Tibial nerve (tissue), 4 donors: ENCODE measurements at regions not wholly inside any gene's neighbourhood (a gene's known extent, or its start where the extent isn't known, plus 50 kb on each side); places are given as distances from the start of the nearest gene placed in this dataset.

Source experiments
- EP300 ChIP-seq, 2 donors: sonication (generic); formaldehyde crosslinking; IDR thresholded peaks; one replicate each; pipeline ENCODE4 v1.6.1; 2017; ENCODE audit warnings: antibody characterized with exemption in 2 of 2, mild to moderate bottlenecking in 1 of 2
- TF ChIP-seq, protein P1 (sequence below), 5 experiments: fragments of 200-600 bp in 3 of 5; fragments of 450-650 bp in 2 of 5; sonication (generic) in 3 of 5; IDR thresholded peaks; one replicate each; pipeline ENCODE4 v1.5.1; 2016 to 2019; ENCODE audit warnings: antibody characterized with exemption in 5 of 5, mild to moderate bottlenecking in 3 of 5, moderate library complexity in 2 of 5

DNA sequence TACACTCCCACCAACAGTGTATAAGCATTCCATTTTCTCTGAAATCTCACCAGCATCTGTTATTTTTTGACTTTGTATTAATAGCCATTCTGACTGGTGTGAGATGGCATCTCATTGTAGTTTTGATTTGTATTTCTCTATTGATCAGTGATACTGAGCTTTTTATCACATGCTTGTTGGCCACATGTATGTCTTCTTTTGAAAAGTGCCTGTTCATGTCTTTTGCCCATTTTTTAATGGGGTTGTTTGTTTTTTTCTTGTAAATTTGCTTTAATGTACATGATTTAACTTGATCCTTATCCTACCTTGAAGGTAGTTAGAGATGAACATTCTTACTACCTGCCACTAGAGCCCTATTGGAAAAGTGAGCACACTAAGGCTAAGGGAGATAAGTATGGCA, 151.2 kb upstream of the KIF2A start:
- TF ChIP-seq, protein P1, sequence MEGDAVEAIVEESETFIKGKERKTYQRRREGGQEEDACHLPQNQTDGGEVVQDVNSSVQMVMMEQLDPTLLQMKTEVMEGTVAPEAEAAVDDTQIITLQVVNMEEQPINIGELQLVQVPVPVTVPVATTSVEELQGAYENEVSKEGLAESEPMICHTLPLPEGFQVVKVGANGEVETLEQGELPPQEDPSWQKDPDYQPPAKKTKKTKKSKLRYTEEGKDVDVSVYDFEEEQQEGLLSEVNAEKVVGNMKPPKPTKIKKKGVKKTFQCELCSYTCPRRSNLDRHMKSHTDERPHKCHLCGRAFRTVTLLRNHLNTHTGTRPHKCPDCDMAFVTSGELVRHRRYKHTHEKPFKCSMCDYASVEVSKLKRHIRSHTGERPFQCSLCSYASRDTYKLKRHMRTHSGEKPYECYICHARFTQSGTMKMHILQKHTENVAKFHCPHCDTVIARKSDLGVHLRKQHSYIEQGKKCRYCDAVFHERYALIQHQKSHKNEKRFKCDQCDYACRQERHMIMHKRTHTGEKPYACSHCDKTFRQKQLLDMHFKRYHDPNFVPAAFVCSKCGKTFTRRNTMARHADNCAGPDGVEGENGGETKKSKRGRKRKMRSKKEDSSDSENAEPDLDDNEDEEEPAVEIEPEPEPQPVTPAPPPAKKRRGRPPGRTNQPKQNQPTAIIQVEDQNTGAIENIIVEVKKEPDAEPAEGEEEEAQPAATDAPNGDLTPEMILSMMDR (IDR thresholded peaks at IDR 0.05), result no peak
- TF ChIP-seq EP300 (IDR thresholded peaks at IDR 0.05), result no peak
